ENCODE measurements at regions not wholly inside any gene's neighbourhood (a gene's known extent, or its start where the extent isn't known, plus 50 kb on each side); places are given as distances from the start of the nearest gene placed in this dataset.
"Not testable (repeated sequence)": the region's sequence is repeated elsewhere in the genome, so short reads cannot be mapped to it uniquely, and the experiment has no call there.

DNA sequence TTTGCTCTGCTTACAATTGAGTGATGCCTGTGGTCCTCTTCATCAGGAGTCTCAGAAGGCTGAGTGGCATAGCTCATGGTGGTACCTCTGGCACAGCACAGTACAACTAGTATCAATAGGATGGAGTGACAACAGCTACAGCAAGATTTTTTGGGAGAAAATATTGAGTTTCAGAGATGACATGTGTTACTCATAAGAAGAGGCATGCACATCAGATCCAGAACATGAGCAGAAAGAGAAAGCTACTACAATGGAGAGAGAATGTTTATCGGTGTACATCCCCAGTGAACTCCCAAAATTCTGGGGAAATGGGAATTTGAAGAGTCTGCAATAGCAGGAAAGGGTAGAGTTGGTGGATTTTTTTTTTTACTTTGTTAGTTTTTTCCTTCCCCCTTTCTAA lies 130.5 kb upstream of the MB21D2 start:
- DNase-seq = no peak

GRCh38 chr3:193049935-193050334 lies 132.3 kb upstream of the MB21D2 start:
- no peak for DNase-seq

DNA sequence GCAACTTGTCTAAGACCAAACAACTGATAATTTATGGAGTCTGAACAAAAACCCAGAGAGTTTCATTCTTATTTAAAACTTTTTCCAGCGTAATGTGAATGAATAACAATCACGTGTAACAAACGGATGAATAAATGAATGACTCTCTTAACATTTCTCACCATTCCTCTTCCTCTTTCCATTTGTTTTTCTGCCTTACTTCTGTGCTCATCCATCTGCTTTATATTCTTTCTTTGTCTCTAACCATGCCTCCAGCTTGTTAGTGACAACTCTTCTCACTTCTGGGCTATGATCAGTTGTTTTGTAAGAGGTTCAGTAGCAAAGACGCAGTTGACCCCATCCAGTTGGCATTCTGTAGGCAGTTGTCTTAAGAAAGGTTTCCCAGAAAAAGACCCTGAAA lies 133.7 kb upstream of the MB21D2 start:
- no peak for DNase-seq

DNA sequence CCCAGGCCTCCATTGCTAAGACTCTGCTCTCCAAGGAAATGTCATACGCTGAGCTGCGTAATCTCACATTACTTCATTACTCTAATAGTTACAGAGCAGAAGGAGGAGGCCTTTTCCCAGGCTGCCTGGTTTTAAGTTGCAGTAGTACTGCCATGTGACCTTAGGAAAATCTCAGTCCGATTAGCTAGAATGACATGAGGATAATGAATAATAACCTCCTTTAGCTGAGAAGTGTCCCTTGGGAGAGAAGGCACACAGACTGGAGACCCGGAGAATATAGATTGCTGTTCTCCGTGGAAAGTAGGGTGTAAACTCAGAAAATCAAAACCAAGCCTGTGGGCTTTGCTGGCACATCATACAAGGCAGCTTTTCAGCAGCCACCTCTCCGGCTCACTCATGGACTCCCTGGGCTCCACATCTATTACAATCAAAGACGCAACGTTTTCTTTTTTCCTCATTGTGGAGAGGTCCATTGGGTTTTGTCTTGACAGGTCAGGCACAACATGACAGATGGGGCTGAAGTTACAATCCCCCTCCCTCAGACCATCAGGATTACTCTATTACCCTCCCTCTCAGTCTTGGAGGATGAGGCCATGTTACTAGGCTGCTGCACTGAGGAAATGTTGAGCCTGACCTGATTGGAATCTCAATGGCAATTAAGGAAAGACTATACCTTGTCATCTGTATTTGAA lies 134.8 kb upstream of the MB21D2 start:
- no peak for DNase-seq

DNA sequence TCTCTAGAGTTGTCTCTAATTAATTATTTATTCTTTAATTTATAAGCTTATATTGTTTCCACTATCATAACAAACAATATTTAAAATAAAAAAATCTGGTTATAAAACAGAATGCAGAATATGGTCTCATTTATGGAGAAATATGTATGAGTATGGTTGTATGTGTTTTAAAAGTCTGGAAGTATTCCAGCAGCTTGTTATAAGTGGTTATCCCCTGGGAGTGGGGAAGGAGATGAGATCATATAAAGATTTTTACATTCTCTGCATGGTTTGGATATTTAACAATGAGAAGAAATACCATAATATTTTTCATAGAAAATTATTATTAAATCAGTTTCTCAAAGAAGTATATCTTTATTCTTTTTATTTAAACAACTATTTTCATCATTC lies 135.4 kb upstream of the MB21D2 start:
- DNase-seq = no peak

DNA sequence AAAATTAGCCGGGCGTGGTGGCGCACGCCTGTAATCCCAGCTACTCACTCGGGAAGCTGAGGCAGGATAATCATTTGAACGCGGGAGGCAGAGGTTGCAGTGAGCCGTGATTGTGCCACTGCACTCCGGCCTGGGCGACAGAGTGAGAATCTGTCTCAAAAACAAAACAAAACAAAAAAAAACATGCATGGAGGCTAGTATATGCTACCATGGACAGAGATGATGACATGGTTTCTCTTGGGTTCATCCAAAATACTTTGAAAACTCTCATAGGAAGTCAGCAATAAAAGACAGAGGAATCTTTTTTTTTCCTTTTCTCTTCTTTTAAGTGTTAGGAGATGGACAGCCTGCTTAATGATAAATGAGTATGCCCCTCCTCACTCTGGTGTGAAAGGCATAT lies 137.7 kb upstream of the MB21D2 start:
- no peak for DNase-seq

DNA sequence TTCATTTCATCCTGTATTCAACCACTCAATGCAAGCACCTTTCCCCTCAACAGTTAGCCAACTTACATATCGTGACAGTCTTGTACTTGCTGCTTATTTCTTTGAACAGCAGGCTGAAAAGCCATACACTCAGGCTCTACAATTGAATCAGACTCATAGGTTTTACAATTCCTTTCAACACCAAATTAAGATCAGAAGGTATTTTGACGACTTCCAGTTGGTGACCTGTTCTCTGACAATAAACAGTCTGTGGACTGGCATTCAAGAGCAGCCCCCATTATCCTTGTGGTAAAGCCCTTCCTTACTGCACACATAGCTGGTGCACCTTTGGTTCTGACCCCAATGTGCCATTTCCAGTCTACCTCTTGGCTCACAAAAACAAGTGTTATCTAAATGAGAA lies 140.0 kb upstream of the MB21D2 start:
- DNase-seq = no peak

- no peak for DNase-seq
Measured at GRCh38 chr3:193060748-193061546, 143.3 kb upstream of the MB21D2 start.

- DNase-seq = no peak
Measured at GRCh38 chr3:193068365-193068764, 150.7 kb upstream of the MB21D2 start.

DNA sequence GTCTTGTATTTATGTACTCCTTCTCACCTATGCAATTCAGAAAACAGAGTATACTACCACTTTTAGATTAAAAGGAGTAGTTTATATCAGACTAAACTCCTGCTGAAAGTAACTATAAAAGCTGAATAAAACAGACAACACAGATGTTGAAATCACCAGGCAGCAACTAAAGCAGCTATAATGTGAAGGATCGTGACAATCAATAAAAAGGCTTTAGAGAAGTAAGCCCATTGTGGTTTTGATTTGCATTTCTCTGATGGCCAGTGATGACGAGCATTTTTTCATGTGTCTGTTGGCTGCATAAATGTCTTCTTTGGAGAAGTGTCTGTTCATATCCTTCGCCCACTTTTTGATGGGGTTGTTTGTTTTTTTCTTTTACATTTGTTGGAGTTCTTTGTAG lies 152.1 kb upstream of the MB21D2 start:
- not testable (repeated sequence) for DNase-seq

DNA sequence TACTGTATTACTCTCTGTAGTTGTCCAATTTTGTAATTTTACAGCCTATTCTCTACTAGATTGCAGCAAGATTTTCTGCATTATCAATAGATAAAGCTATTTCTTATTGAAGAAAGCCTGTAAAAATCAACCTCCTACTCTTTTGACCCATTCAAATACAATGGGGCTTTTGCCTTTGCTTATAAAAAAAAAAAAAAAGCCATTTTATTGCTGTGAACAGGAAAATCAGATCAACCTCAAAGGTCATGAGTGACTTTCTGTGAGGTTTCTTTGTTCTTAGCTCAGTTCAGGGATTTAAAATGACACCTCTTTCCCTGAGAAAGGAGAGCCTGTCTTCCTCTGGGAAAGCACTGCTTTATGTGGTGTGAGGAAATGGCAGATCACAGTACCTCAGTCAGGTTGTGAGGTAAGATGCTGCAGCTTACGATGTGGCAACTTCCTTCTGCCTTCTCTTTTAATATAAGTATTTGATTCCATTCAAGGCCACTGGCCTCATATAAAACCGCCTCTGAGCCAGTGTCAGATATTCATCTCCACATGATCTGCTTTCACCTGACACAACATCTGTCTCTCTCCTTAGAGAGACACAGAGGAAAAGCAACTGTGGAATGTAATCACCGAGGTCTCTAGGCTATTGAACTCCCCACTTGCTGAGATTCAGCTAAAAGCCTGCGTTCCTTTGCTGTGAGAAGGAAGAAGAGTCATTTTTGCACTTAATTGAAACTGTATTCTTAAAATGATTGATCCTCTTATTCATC lies 161.5 kb upstream of the MB21D2 start:
- DNase-seq = no peak

- DNase-seq = no peak
Measured at GRCh38 chr3:193080821-193081365, 160.1 kb upstream of the PLAAT1 start.

- no peak for DNase-seq
Measured at GRCh38 chr3:193085655-193086054, 155.4 kb upstream of the PLAAT1 start.

- DNase-seq = no peak
Measured at GRCh38 chr3:193086681-193087080, 154.3 kb upstream of the PLAAT1 start.

DNA sequence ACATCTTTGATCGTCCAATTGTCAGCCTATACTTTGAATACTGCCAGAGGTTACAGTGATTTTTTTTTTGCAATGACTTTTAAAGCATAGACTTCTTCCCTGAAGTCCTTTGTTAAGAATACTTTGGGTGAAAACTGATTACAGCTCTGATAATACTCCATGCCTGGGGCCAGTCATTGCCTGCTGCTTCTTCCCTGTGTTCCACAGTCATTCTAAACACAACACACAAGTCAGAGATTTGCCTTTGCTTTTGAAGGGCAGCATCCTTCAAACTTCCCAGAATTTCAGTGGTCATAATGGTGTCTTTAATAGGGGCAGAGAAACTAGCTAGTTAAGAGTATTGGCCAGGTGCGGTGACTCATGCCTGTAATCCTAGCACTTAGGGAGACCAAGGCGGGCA lies 153.7 kb upstream of the PLAAT1 start:
- no peak for DNase-seq

DNA sequence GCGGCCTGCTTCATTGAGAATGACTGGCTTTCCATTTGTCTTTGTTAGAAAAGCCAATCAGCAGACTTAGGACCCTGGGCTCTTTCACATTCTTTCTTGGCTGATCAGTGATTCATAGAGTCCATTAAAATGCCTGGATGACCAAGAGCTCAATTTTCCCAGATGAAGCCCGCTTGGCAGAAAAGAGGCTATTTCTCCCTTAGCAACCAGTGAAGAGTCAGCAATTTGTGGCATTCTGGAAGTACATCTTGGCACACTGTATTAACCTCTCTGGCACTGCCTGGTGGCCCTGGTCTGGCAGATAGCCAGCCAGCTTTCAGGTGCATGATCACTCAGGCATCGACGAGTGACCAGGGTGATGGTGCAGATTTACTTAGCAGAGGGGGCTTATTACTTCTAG lies 145.7 kb upstream of the PLAAT1 start:
- DNase-seq = no peak

GRCh38 chr3:193096076-193096475 lies 144.9 kb upstream of the PLAAT1 start:
- DNase-seq = no peak

- no peak for DNase-seq
Measured at GRCh38 chr3:193114431-193115340, 126.3 kb upstream of the PLAAT1 start.

- DNase-seq = no peak
Measured at GRCh38 chr3:193116871-193117270, 124.2 kb upstream of the PLAAT1 start.

DNA sequence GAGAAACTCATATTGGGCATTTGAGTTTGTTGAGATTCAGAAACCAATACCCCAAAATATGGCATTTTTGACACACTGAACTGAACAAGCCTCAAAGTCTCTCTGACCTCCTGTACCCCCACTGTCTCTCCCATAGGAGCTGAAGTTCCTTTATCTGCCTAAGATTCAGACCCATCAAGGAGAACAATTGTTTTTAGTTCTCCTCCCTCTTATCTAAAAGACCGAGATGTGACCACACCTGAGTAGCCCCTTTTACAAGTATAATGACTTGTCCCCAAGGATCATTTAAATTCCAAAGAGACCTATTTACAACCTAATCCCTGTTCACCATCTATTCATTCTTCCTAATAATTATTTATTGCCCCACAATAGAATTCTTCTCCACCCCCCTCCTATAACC lies 122.1 kb upstream of the PLAAT1 start:
- no peak for DNase-seq

DNA sequence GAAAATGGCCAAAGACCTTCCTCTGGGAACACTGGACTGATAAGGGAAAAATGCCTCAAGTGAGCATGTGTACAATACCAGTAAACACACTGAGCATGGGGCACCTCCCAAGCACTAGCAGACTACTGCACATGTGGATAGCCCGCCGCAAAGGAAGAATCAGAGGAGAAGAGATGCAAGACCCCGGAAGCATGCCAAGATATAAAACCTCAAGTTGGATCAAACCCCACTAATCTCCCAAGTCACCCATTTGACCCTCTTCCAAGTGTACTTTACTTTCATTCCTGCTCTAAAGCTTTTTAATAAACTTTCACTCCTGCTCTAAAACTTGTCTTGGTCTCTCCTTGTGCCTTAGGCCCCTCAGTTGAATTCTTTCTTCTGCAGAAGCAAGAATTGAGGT lies 121.1 kb upstream of the PLAAT1 start:
- no peak for DNase-seq

DNA sequence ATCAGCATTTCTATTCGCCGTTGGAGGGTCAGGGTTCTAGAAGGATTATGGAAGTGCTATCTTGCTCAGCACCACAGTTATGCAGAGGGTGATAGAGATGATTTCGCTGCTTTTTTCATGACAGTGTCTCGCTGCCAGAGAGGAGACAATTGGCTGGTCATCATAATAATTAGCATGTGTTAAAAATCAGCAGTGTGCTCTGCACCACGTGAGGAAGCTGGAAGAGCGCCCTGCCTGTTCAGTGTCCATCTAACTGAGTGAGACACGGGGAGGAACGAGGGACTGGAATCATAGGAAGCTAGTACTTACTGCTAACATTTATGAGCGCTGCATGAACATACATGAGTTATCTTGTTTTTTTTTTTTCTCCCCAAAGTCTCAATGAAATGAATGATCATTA lies 116.2 kb upstream of the PLAAT1 start:
- no peak for DNase-seq

DNA sequence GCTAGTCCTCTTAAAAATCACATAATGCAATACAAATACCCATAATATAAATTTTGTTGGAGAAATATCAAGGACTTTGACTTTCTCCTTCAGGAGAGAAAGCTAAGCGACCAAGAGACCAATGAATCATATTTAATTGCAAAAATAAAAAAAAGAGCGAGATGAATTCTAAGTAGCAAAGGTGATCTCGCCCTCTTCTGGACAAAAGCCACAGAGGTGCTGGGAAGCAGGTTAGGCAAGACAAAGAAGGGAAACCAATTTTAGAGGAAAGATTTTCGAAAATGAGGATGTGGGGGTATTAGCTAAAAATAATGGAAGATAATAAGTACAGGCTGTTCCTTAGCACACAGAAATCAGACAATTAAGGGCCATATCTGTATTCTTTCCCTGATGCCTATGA lies 111.4 kb upstream of the PLAAT1 start:
- no peak for DNase-seq

All from CD4-positive, alpha-beta T cell treated with Interleukin-1 beta for 1 hour (primary cell).